ENCODE measurements at regions not wholly inside any gene's neighbourhood (a gene's known extent, or its start where the extent isn't known, plus 50 kb on each side); places are given as distances from the start of the nearest gene placed in this dataset.

- in situ Hi-C loops (cut with HindIII; ENCODE audit: low sequenced_read_pairs), result no loop called here
Measured at GRCh38 chr10:46227571-46227935, 59.2 kb upstream of the ANTXRL start.

DNA sequence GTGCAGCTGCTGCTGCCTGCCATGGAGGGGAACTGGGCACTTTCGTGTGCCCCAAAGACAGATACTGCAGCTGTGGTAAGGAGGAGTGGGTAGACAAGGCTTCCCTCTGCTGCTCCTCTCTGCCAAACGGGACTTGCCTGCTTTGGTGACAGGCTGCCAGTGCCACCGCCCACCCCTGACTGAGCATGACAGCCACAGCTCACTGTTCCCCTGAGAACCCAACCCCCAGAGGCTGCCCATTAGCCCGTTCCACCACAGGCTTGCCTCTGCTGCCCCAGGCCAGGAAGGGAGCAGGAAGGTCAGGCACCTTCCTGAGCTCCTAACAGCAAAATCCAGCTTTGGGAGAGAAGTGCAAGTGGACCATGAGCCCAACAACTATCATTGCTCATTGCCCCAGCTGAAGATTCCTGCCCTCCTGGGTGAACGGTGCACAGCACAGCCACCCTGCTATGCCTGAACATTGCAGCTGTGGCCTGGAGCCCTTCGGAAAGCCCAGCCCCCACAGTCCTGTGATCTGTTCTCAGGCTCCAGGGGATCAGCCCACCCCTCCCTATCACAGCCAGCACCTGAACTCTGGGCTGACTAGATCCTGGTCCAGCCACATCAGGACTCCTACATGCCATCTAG, 58.7 kb upstream of the ANTXRL start:
- in situ Hi-C loops (cut with HindIII; ENCODE audit: low sequenced_read_pairs), result no loop called here

- in situ Hi-C loops (cut with HindIII; ENCODE audit: low sequenced_read_pairs), result no loop called here
Measured at GRCh38 chr10:46228563-46229071, 58.2 kb upstream of the ANTXRL start.

DNA sequence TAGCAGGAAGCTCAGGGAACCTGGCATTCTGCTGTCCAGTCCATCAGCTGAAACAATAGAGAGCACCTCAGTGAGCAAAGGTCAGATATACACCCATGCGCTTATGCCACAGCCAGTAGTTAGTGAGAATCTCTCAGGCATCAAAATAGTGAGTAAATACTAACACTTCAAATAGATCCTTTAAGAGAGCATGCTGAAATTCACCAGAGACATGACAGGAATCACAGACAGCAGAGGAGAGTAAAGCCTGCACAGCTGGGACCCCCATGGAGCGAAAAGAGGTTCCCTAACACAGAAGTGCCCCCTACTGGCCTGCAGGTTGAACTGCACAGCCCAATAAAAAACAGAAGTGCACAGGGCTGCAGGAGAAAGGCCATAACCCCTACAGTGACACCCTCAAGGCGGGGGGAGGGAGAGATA, 57.6 kb upstream of the ANTXRL start:
- in situ Hi-C loops (cut with HindIII; ENCODE audit: low sequenced_read_pairs), result no loop called here

- in situ Hi-C loops (cut with HindIII; ENCODE audit: low sequenced_read_pairs), result no loop called here
Measured at GRCh38 chr10:46230615-46231014, 56.2 kb upstream of the ANTXRL start.

- in situ Hi-C loops (cut with HindIII; ENCODE audit: low sequenced_read_pairs), result no loop called here
Measured at GRCh38 chr10:46231087-46231486, 55.7 kb upstream of the ANTXRL start.

DNA sequence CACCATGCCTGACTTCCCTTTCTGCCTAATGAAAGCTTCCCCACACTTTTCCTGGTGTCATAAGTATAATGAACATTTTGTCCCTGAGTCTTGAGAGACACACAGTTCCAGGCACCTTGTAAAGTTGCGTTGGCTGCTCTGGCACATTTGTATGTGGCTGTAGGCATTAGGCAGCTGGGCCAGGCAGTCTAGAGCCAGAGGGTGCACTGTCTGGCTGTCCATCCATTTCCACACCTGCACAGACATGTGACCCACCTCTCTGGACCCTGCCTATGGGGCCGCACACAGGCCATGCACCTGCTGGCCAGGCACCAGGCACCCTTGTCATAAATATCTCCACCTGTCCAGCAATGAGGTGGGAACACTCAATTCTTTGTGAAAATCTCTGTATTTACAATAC, 54.7 kb upstream of the ANTXRL start:
- in situ Hi-C loops (cut with HindIII; ENCODE audit: low sequenced_read_pairs), result no loop called here

GRCh38 chr10:46232666-46233065, 54.1 kb upstream of the ANTXRL start:
- in situ Hi-C loops (cut with HindIII; ENCODE audit: low sequenced_read_pairs), result no loop called here

GRCh38 chr10:46233181-46233580, 53.6 kb upstream of the ANTXRL start:
- in situ Hi-C loops (cut with HindIII; ENCODE audit: low sequenced_read_pairs), result no loop called here

DNA sequence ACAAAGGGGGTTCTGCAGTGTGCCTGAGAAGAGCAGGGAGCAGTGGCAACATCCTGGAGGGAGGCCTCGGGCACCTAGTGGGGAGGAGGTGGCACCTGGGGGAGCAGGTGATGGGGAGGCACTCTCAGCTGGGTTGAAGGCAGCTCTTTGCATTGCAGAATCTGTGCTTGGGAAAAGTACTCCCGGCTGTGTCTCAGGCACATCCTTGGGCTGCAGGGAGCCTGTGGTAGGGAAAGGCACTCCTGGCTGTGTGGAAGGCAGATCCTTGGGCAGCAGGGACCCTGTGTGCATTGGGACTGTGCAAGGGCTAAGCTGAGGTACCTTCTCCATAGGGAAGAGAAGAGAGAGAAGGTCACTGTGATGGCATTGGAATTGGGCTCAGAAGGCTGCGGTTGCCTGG, 52.8 kb upstream of the ANTXRL start:
- in situ Hi-C loops (cut with HindIII; ENCODE audit: low sequenced_read_pairs), result no loop called here

DNA sequence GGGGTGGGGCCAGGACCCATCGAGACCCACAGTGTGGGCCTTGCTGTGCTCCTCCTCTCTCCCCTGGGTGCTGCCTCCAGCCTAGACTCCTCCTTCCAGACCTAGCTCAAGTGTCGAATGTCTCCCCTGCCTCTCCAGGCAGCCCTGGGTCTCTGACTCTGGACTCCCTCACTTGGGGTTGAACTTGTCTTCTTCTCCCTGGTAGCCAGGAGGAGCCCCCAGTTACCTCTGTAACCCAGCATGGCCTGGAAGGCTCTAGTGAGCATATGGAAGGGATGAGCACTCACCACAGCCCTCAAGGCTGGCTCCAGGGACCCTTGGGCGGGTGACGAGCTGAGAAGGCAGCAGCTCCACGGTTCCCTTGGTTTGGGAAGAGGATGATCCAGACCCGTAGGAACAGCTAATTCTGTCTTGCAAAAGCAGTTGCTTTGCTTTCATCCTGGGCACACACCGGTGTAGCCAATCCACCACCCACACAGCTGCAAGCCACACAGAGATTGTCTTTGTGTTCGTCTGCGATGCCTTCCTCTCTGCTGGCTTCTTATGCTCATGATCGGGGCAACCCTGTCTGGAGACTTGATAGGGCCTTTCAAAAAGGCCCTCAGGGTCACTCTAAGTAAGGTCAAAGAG, 52.3 kb upstream of the ANTXRL start:
- in situ Hi-C loops (cut with HindIII; ENCODE audit: low sequenced_read_pairs), result no loop called here

DNA sequence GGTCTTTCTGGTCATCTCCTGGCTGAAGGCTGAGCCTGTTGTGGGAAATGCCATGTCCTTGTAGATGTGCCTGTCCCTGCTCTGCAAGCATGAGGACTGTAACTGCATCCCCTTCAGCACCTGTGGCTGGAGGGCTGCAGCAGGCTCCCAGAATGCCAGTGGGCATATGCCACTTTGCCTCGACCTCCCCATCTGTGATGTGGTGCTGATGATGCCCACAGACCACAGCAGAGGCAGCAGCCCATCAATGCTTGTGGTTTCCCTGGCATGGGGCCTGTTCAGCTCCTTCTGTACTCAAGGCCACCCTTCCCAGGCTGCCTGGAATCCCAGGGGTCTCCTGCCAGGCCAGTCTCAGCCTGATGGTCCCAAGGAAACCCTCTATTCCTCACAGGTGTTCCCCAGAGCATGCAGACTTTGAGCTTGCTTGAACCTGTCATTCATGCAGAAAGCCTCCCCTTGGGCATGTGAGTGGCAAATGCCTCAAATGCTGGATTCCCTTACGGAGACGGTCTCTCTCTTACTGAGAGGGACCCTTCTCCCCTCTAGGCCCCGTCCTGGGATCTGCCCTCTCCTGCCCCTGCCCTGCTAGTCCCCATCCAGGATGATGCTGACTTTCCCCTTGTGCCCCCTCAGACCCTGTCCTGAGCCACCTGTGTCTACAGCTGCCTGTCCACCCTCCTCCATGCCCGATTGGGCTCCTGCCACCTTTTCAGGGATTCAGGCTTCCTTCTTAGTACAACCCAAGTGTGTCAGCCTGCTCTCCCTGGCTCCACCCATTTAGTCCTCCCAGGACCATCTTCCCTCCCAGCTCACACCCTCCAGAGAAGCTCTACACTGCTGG, 50.9 kb upstream of the ANTXRL start:
- in situ Hi-C loops (cut with HindIII; ENCODE audit: low sequenced_read_pairs), result no loop called here

- in situ Hi-C loops (cut with HindIII; ENCODE audit: low sequenced_read_pairs), result no loop called here
Measured at GRCh38 chr10:46236546-46236887, 50.3 kb upstream of the ANTXRL start.

GRCh38 chr10:46236941-46237681, 49.7 kb upstream of the ANTXRL start:
- in situ Hi-C loops (cut with HindIII; ENCODE audit: low sequenced_read_pairs), result no loop called here
